ENCODE measurements at regions not wholly inside any gene's neighbourhood (a gene's known extent, or its start where the extent isn't known, plus 50 kb on each side); places are given as distances from the start of the nearest gene placed in this dataset.
"Not testable (repeated sequence)": the region's sequence is repeated elsewhere in the genome, so short reads cannot be mapped to it uniquely, and the experiment has no call there.

- Histone ChIP-seq H4K8ac (ENCODE audit: low read depth, low read length) (no peak overlapping the region), H3K27ac (ENCODE audit: low read depth, low read length) (no peak overlapping the region), H2BK12ac (ENCODE audit: low read length) (no peak overlapping the region), H3K79me2 (ENCODE audit: control insufficient read depth, insufficient read depth, low read length, poor library complexity) (no peaks in the 10 kb centered on the region), H4K12ac (ENCODE audit: low read depth, low read length) (no peak overlapping the region), H3K4me2 (ENCODE audit: low read length) (no peak overlapping the region), H3K9ac (ENCODE audit: low read length) (no peak overlapping the region), H3K79me1 (ENCODE audit: low read length) (no peaks in the 10 kb centered on the region), H2AFZ (ENCODE audit: insufficient read depth, low read length, poor library complexity) (no peak overlapping the region), H3K4ac (ENCODE audit: low read depth, low read length) (no peak overlapping the region), H3K27me3 (ENCODE audit: insufficient read depth, low read length) (no peaks in the 10 kb centered on the region), H3K23ac (ENCODE audit: low read length) (no peak overlapping the region), H2BK5ac (ENCODE audit: low read depth, low read length, poor library complexity) (no peak overlapping the region), H2AK5ac (ENCODE audit: low read length) (no peak overlapping the region), H3K4me1 (ENCODE audit: control insufficient read depth in 1 of 2, insufficient read depth in 2 of 2, low read length in 2 of 2) (no peaks in the 10 kb centered on the region), H3K9me3 (ENCODE audit: insufficient read depth, low read depth, low read length) (no peaks in the 10 kb centered on the region), H3K36me3 (ENCODE audit: control insufficient read depth in 1 of 2, insufficient read depth in 2 of 2, low read length in 2 of 2) (no peaks in the 10 kb centered on the region), H4K91ac (ENCODE audit: low read depth, low read length) (no peak overlapping the region), H2BK120ac (ENCODE audit: insufficient read depth, low read length, poor library complexity) (no peak overlapping the region), H3K18ac (ENCODE audit: low read length) (no peak overlapping the region), H3K4me3 (ENCODE audit: low read depth, low read length) (no peak overlapping the region), H3K14ac (ENCODE audit: low read length) (no peak overlapping the region)
- no CpG with 5 or more reads among the region's 5 CpGs for WGBS (ENCODE audit: extremely low coverage, insufficient coverage, insufficient read length)
- DNase-seq: no peak
Observed at GRCh38 chr13:90884066-90884465, 463.4 kb upstream of the MIR17HG start.

DNA sequence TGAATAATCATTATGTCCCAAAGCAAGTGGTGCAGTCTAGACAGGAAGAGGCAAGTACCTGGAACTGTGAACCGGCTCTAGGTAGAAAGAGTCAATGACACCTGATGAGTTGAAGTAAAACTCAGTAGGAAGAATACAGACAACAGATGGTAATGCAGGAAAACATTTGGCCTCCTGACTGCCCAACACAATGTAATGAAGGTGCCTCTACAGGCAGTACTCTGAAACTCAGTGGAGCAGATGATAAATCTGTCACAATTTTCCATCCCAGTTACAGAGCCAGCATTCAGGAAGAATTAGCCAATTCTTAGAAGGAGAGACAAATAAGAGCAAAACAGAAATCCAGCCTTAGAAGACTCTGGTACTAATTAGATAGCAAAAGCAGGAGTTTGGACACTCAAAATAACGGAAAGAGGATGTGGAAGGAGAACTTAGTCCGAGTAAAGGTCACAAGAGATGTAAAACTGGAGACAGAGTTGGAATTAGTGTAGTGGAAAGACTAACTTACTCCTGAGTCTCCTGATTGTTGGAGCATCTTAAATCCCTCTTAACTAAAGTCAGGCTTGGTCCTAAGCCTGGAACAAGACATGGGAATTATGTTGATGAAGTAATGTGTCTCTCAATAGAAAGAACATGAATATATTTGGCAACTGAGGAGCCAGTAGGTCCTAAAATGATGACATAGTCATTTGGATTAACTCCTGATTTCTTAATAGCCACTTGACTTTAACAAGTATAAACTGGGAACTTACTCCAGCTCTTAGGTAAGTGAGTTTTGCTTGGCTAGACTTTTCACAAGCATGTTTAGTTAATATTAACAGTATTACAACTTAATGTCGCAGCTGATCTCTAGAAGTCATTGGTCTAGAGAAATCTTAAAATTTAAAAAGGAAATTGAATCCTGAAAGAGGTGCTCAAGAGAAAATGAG lies 457.3 kb upstream of the MIR17HG start:
- Histone ChIP-seq H4K91ac (ENCODE audit: low read depth, low read length) (no peak overlapping the region), H2AK5ac (ENCODE audit: low read length) (no peak overlapping the region), H3K79me2 (ENCODE audit: control insufficient read depth, insufficient read depth, low read length, poor library complexity) (no peaks in the 10 kb centered on the region), H4K12ac (ENCODE audit: low read depth, low read length) (no peak overlapping the region), H3K14ac (ENCODE audit: low read length) (no peak overlapping the region), H3K9ac (ENCODE audit: low read length) (no peak overlapping the region), H3K36me3 (ENCODE audit: control insufficient read depth in 1 of 2, insufficient read depth in 2 of 2, low read length in 2 of 2) (no peaks in the 10 kb centered on the region), H2BK5ac (ENCODE audit: low read depth, low read length, poor library complexity) (no peak overlapping the region), H3K27me3 (ENCODE audit: insufficient read depth, low read length) (no peaks in the 10 kb centered on the region), H3K27ac (ENCODE audit: low read depth, low read length) (no peak overlapping the region), H4K8ac (ENCODE audit: low read depth, low read length) (no peak overlapping the region), H2BK120ac (ENCODE audit: insufficient read depth, low read length, poor library complexity) (no peak overlapping the region), H3K4me3 (ENCODE audit: low read depth, low read length) (no peak overlapping the region), H2BK12ac (ENCODE audit: low read length) (no peak overlapping the region), H3K4ac (ENCODE audit: low read depth, low read length) (no peak overlapping the region), H3K79me1 (ENCODE audit: low read length) (no peaks in the 10 kb centered on the region), H2AFZ (ENCODE audit: insufficient read depth, low read length, poor library complexity) (no peak overlapping the region), H3K23ac (ENCODE audit: low read length) (no peak overlapping the region), H3K18ac (ENCODE audit: low read length) (no peak overlapping the region), H3K9me3 (ENCODE audit: insufficient read depth, low read depth, low read length) (no peaks in the 10 kb centered on the region), H3K4me2 (ENCODE audit: low read length) (no peak overlapping the region), H3K4me1 (ENCODE audit: control insufficient read depth in 1 of 2, insufficient read depth in 2 of 2, low read length in 2 of 2) (no peaks in the 10 kb centered on the region)
- WGBS (ENCODE audit: extremely low coverage, insufficient coverage, insufficient read length): no CpG with 5 or more reads among the region's 4 CpGs
- no peak for DNase-seq

- H2AK5ac ChIP-seq (ENCODE audit: low read length): no peak overlapping the region
- no peak overlapping the region for H2BK5ac ChIP-seq (ENCODE audit: low read depth, low read length, poor library complexity)
- H4K12ac ChIP-seq (ENCODE audit: low read depth, low read length): no peak overlapping the region
- no peak overlapping the region for H3K14ac ChIP-seq (ENCODE audit: low read length)
- no CpG with 5 or more reads among the region's 2 CpGs for WGBS (ENCODE audit: extremely low coverage, insufficient coverage, insufficient read length)
- H3K79me1 ChIP-seq (ENCODE audit: low read length): no peaks in the 10 kb centered on the region
- no peak overlapping the region for H3K18ac ChIP-seq (ENCODE audit: low read length)
- H4K8ac ChIP-seq (ENCODE audit: low read depth, low read length): no peak overlapping the region
- H3K9me3 ChIP-seq (ENCODE audit: insufficient read depth, low read depth, low read length): no peaks in the 10 kb centered on the region
- no peak overlapping the region for H3K23ac ChIP-seq (ENCODE audit: low read length)
- no peak overlapping the region for H2AFZ ChIP-seq (ENCODE audit: insufficient read depth, low read length, poor library complexity)
- no peaks in the 10 kb centered on the region for H3K4me1 ChIP-seq (ENCODE audit: control insufficient read depth in 1 of 2, insufficient read depth in 2 of 2, low read length in 2 of 2)
- H4K91ac ChIP-seq (ENCODE audit: low read depth, low read length): no peak overlapping the region
- H3K27ac ChIP-seq (ENCODE audit: low read depth, low read length): no peak overlapping the region
- no peaks in the 10 kb centered on the region for H3K79me2 ChIP-seq (ENCODE audit: control insufficient read depth, insufficient read depth, low read length, poor library complexity)
- no peak overlapping the region for H3K4me3 ChIP-seq (ENCODE audit: low read depth, low read length)
- no peak overlapping the region for H3K4me2 ChIP-seq (ENCODE audit: low read length)
- H2BK120ac ChIP-seq (ENCODE audit: insufficient read depth, low read length, poor library complexity): no peak overlapping the region
- H3K36me3 ChIP-seq (ENCODE audit: control insufficient read depth in 1 of 2, insufficient read depth in 2 of 2, low read length in 2 of 2): no peaks in the 10 kb centered on the region
- no peak overlapping the region for H3K4ac ChIP-seq (ENCODE audit: low read depth, low read length)
- DNase-seq: no peak
- H3K9ac ChIP-seq (ENCODE audit: low read length): no peak overlapping the region
- H3K27me3 ChIP-seq (ENCODE audit: insufficient read depth, low read length): no peaks in the 10 kb centered on the region
- no peak overlapping the region for H2BK12ac ChIP-seq (ENCODE audit: low read length)
Observed at GRCh38 chr13:90891329-90891728, 456.2 kb upstream of the MIR17HG start.

GRCh38 chr13:90893199-90893598 lies 454.3 kb upstream of the MIR17HG start:
- not testable (repeated sequence) for H2BK12ac ChIP-seq (ENCODE audit: low read length); H3K36me3 ChIP-seq (ENCODE audit: control insufficient read depth in 1 of 2, insufficient read depth in 2 of 2, low read length in 2 of 2); H2AFZ ChIP-seq (ENCODE audit: insufficient read depth, low read length, poor library complexity); H2AK5ac ChIP-seq (ENCODE audit: low read length); H2BK5ac ChIP-seq (ENCODE audit: low read depth, low read length, poor library complexity); H3K18ac ChIP-seq (ENCODE audit: low read length); H3K27me3 ChIP-seq (ENCODE audit: insufficient read depth, low read length); H4K91ac ChIP-seq (ENCODE audit: low read depth, low read length); H3K27ac ChIP-seq (ENCODE audit: low read depth, low read length); H4K12ac ChIP-seq (ENCODE audit: low read depth, low read length); H3K79me2 ChIP-seq (ENCODE audit: control insufficient read depth, insufficient read depth, low read length, poor library complexity); H3K4ac ChIP-seq (ENCODE audit: low read depth, low read length); H3K4me2 ChIP-seq (ENCODE audit: low read length); H3K14ac ChIP-seq (ENCODE audit: low read length); H4K8ac ChIP-seq (ENCODE audit: low read depth, low read length); H3K23ac ChIP-seq (ENCODE audit: low read length); H3K4me3 ChIP-seq (ENCODE audit: low read depth, low read length); H3K9me3 ChIP-seq (ENCODE audit: insufficient read depth, low read depth, low read length); H3K4me1 ChIP-seq (ENCODE audit: control insufficient read depth in 1 of 2, insufficient read depth in 2 of 2, low read length in 2 of 2); H3K9ac ChIP-seq (ENCODE audit: low read length); H2BK120ac ChIP-seq (ENCODE audit: insufficient read depth, low read length, poor library complexity); DNase-seq; H3K79me1 ChIP-seq (ENCODE audit: low read length)
- WGBS (ENCODE audit: extremely low coverage, insufficient coverage, insufficient read length): no CpG with 5 or more reads among the region's 6 CpGs

Measured in trophoblast cell (in vitro differentiated cells and primary cell).